ENCODE measurements at regions not wholly inside any gene's neighbourhood (a gene's known extent, or its start where the extent isn't known, plus 50 kb on each side); places are given as distances from the start of the nearest gene placed in this dataset.

DNA sequence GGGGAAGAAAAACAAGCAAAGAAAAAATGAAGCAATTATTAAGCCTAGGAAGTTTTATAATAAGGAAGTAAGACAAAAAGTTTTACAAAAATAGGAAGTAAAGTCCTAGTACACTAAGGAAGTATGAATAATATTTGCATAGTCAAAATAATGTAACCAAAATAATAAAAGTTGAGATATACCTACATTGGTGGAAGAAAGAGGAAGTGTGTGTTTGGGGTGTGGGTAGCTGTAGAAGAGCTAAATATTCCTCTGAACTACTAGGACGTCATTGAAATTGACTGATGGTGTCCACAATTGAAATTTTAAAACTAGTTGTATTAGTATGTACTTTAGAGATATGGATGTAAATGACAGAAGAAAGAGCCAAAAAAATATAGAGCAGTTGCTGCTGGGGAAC lies 228.4 kb upstream of the OTX2 start:
- DNase-seq (no peak), ATAC-seq (no peak)
- CTCF ChIA-PET, result no interaction called here
- intact Hi-C loops (cut with micrococcal nuclease), result no loop called here
- H3K4me3 Mint-ChIP-seq, result no peak overlapping the region
- POLR2A ChIA-PET, result no interaction called here
- TF ChIP-seq, protein P1, sequence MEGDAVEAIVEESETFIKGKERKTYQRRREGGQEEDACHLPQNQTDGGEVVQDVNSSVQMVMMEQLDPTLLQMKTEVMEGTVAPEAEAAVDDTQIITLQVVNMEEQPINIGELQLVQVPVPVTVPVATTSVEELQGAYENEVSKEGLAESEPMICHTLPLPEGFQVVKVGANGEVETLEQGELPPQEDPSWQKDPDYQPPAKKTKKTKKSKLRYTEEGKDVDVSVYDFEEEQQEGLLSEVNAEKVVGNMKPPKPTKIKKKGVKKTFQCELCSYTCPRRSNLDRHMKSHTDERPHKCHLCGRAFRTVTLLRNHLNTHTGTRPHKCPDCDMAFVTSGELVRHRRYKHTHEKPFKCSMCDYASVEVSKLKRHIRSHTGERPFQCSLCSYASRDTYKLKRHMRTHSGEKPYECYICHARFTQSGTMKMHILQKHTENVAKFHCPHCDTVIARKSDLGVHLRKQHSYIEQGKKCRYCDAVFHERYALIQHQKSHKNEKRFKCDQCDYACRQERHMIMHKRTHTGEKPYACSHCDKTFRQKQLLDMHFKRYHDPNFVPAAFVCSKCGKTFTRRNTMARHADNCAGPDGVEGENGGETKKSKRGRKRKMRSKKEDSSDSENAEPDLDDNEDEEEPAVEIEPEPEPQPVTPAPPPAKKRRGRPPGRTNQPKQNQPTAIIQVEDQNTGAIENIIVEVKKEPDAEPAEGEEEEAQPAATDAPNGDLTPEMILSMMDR (IDR thresholded peaks at IDR 0.05), result no peak
- no peaks in the 10 kb centered on the region for H3K36me3 Mint-ChIP-seq (ENCODE audit: low read depth)
- H3K4me1 Mint-ChIP-seq (ENCODE audit: low read depth), result no peaks in the 10 kb centered on the region
- H3K27ac Mint-ChIP-seq, result no peak overlapping the region
- H3K9me3 Mint-ChIP-seq, result no peaks in the 10 kb centered on the region
- H3K27me3 Mint-ChIP-seq, result peaks cover 7% of the 10 kb centered on the region

GRCh38 chr14:57031474-57031873 lies 221.2 kb upstream of the OTX2 start:
- H3K27me3 Mint-ChIP-seq, result peaks cover 17% of the 10 kb centered on the region
- no peak for DNase-seq
- no peak for ATAC-seq
- TF ChIP-seq, protein P1 (IDR thresholded peaks at IDR 0.05), result no peak
- H3K36me3 Mint-ChIP-seq (ENCODE audit: low read depth), result no peaks in the 10 kb centered on the region
- H3K4me1 Mint-ChIP-seq (ENCODE audit: low read depth), result no peaks in the 10 kb centered on the region
- H3K4me3 Mint-ChIP-seq, result no peak overlapping the region
- H3K9me3 Mint-ChIP-seq, result peaks cover 2% of the 10 kb centered on the region
- H3K27ac Mint-ChIP-seq, result no peak overlapping the region
- intact Hi-C loops (cut with micrococcal nuclease), result no loop called here
- ChIA-PET POLR2A (no interaction called here), CTCF (no interaction called here)

DNA sequence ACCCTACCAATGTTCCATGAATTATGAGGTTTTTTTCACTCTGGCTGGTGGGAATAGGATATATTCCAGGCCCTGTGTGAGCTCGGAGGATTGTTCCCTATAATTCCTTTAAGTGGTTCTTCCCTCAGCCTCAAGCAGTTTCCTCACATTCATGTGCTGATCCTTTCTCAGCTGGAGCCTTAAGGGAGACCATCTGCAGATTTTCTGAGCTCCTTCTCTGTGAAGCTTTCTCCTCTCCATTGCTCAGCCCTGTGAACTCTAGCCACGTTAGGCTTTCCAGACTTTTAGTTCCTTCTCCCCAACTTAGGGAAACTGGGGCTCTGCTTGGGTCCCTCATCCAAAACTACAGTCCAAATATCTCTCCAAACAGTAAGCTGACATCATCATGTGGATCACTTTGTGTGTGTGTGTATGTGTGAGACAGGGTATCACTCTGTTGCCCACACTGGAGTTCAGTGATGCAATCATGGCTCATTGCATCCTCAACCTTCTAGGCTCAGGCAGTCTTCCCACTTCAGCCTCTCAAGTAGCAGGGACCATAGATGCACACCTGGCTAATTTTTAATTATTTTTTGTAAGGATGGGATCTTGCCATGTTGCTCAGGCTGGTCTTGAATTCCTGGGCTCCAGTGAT lies 219.5 kb upstream of the OTX2 start:
- no peak overlapping the region for H3K4me3 Mint-ChIP-seq
- H3K9me3 Mint-ChIP-seq, result peaks cover 2% of the 10 kb centered on the region
- no peaks in the 10 kb centered on the region for H3K36me3 Mint-ChIP-seq (ENCODE audit: low read depth)
- DNase-seq (no peak), ATAC-seq (no peak)
- no peaks in the 10 kb centered on the region for H3K4me1 Mint-ChIP-seq (ENCODE audit: low read depth)
- peaks cover 15% of the 10 kb centered on the region for H3K27me3 Mint-ChIP-seq
- POLR2A ChIA-PET, result no interaction called here
- no peak overlapping the region for H3K27ac Mint-ChIP-seq
- intact Hi-C loops (cut with micrococcal nuclease), result no loop called here
- CTCF ChIA-PET, result no interaction called here
- TF ChIP-seq, protein P1 (IDR thresholded peaks at IDR 0.05), result no peak

GRCh38 chr14:57025456-57025855 lies 215.2 kb upstream of the OTX2 start:
- ATAC-seq (no peak), DNase-seq (no peak)
- POLR2A ChIA-PET, result no interaction called here
- Mint-ChIP-seq H3K9me3 (no peaks in the 10 kb centered on the region), H3K4me3 (no peak overlapping the region), H3K27me3 (peaks cover 5% of the 10 kb centered on the region), H3K27ac (no peak overlapping the region), H3K4me1 (ENCODE audit: low read depth) (no peaks in the 10 kb centered on the region), H3K36me3 (ENCODE audit: low read depth) (no peaks in the 10 kb centered on the region)
- CTCF ChIA-PET, result no interaction called here
- intact Hi-C loops (cut with micrococcal nuclease), result no loop called here
- TF ChIP-seq, protein P1 (IDR thresholded peaks at IDR 0.05), result no peak

DNA sequence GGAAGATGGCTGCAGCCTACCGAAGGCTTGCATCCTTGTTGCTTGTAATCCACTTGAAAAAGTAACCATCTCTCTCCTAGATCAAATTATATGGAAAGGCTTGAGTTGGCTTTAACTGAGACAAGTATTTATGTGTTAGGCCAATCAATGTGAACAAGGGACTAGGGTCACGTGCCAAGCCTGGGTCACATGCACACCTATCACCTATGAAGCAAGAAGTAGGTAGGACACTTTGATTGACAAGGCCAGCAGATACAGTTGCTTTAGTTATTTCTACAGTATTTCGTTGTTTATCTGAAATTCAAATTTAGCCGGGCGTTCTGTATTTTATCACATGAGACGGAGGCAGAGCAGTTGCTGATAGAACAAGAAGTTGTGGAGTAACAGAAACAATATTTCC lies 212.3 kb upstream of the OTX2 start:
- Mint-ChIP-seq H3K36me3 (ENCODE audit: low read depth) (no peaks in the 10 kb centered on the region), H3K4me1 (ENCODE audit: low read depth) (no peaks in the 10 kb centered on the region), H3K4me3 (no peak overlapping the region), H3K27ac (no peak overlapping the region), H3K27me3 (peaks cover 4% of the 10 kb centered on the region), H3K9me3 (no peaks in the 10 kb centered on the region)
- CTCF ChIA-PET, result no interaction called here
- intact Hi-C loops (cut with micrococcal nuclease), result no loop called here
- TF ChIP-seq, protein P1 (IDR thresholded peaks at IDR 0.05), result no peak
- no peak for ATAC-seq
- DNase-seq, result no peak
- POLR2A ChIA-PET, result no interaction called here

Measured in activated CD8-positive, alpha-beta T cell treated with anti-CD3 and anti-CD28 coated beads for 36 hours (primary cell).